NCI-H82 treated with DMSO at 0.1 percent for 48 hours (cell line): ENCODE measurements at regions not wholly inside any gene's neighbourhood (a gene's known extent, or its start where the extent isn't known, plus 50 kb on each side); places are given as distances from the start of the nearest gene placed in this dataset.
A peak's percentile ranks its signal among the peaks of the same experiment; 100 is the strongest.

Experiments
- DNase-seq: peaks from one replicate; lab custom pipeline; 2025; ENCODE audit not compliant: unreplicated experiment; lab: John Stamatoyannopoulos, UW

DNA sequence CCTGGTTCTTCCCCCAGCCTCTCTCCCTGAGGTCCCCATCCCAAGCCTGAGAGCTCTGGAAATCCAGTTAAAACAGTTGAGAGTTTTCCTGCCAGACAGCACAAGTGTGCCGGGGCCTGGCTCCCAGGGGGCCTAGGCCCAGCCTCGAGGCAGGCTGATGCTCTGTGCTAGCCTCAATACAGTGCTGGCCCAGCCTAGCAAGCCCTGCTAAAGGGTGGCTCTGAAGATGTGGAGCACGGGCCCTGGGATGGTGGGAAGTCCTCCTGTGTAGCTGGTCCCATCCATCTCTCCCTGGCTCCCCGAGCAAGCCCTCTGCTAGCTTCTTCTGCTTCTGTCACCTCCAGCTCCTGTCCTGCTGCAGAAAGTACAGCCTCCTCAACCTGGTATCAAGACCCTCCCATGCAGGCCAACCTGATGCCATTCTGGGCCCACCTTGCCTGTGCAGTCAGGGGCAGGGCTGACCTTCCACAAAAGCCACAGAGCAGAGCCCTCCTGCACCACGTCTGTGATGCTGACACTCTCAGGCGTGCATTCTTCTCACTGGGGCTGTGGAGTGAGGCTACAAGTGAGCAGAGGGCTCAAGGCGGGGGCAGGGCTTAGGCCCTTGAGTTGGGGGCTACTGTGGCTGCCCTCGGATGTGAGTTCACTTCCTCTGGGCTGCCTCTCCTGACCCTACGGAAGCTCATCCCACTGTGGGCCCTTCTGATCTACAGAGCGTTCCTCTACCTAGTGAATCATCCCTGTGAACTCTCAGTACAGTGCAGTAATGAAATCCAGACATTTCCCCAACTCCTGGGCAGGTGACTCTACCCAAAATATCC, 60.1 kb upstream of the LAPTM4A start:
- peak; percentile 39 for DNase-seq

DNA sequence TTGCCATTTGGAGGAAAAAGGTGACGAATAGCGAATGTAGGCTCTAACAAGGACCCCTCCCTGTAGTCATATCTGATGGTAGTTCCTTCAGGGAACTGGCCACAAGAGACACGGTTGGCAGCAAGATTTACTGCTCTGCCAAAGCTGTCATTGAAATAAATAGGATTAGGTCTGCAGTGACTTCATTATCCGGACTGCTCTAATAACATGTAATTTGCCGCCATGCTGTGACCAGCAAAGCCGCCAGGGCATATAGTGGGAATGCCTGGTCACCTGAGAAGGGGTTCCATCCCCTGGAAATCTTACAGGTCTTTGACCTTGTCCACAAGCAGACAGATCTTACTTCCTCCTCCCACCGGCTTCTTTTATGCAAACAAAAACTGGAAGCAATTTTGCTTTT, 59.4 kb upstream of the LAPTM4A start:
- DNase-seq: peak; percentile 89

GRCh38 chr2:20110383-20110782, 59.0 kb upstream of the LAPTM4A start:
- DNase-seq: no peak

DNA sequence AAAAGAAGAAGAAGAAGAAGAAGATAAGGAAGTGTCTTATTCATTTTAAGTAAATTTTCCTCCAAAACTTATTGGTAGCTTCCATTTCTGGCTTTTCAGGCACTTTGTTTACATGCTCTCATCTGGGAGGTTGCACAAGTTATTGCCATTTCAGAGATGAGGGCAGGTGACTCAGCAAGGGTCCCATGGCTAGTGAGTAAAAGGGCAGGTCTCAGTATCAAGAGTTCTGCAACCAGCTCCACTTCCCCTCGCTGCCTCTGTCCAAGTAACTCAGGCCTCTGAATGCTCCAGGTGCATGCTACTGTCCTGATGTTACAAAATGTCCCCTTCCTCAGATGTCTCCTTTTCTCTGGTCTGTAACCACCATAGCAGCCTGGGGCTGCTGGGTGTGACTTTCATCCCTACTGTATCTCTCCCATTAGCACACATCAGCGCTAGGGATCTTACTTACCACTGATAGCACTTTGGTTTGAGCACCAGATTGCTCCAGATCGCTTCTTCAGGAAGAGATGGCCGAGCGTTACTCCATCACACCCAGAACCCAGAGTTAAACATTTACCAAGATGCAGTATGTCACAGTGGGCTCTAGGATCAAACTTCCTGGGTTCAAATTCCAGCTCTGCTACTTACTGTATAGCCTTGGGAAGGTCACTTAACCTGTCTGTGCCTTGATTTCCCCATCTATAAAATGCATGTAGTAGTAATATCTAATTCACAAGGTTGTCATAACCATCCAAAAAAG, 57.4 kb upstream of the LAPTM4A start:
- DNase-seq: no peak

- peak; percentile 5 for DNase-seq
Measured at GRCh38 chr2:20107776-20108175, 56.3 kb upstream of the LAPTM4A start.

DNA sequence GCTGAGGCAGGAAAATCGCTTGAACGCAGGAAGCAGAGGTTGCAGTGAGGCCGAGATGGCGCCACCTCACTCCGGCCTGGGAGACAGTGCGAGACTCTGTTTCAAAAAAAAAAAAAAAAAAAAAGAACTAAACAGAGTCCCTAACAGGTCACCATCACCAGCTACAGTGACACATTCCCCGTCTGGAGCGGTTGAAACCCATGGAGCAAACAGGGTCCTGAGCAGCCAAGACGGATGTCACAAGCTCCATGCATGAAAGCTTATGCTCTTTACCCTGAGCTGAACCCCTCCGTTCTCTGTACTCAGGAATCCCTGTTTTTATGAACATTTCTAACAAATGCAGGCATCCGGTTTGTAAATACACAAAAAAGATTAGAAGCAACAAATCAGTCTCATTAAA, 55.9 kb upstream of the LAPTM4A start:
- no peak for DNase-seq

GRCh38 chr2:20106746-20107145, 55.3 kb upstream of the LAPTM4A start:
- no peak for DNase-seq

DNA sequence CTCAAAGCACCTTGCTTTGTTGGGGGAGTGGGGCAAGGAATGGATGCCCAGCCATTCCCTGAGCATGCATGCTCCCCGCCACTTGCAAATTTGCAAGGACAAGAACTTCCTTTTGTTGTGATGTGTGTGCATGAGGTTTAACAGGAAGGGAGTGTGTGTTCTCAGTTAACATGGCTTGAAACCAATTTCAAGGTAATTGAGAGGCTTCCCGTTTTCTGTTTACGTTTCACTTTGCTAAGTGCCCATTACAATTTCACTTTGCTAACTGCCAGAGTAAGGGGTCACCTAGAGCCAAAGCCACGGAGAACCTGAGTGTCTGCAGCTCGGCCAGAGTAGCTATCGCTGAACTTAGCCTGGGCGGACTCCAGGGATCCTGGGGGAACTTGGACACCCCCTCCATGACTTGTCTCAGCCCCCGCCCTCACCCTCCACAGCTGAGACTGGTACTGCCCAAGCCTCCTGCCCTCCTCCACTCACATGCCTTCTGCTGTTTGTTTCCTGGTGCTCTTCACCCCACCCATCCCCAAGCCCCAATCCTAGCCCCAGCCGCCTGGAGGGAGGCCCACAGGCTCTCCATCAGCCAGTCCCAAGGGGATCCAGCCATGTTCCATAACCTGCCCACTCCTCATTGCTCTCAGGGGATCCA, 53.6 kb upstream of the LAPTM4A start:
- no peak for DNase-seq

- DNase-seq: no peak
Measured at GRCh38 chr2:20103530-20103929, 52.1 kb upstream of the LAPTM4A start.
